ENCODE measurements at regions not wholly inside any gene's neighbourhood (a gene's known extent, or its start where the extent isn't known, plus 50 kb on each side); places are given as distances from the start of the nearest gene placed in this dataset.

- TF ChIP-seq CTCF (IDR thresholded peaks at IDR 0.05) (no peak), POLR2A (IDR thresholded peaks at IDR 0.05) (no peak)
These were observed 530.8 kb upstream of the DIPK2B start for GRCh38 chrX:45731448-45731847.

Measured in thyroid gland (tissue), 4 donors.